CD4-positive, alpha-beta T cell (primary cell): ENCODE measurements at regions not wholly inside any gene's neighbourhood (a gene's known extent, or its start where the extent isn't known, plus 50 kb on each side); places are given as distances from the start of the nearest gene placed in this dataset.

Experiments used
- ATAC-seq: fragments of 200-7000 bp; cut with Tn5 transposase; one replicate; pipeline ENCODE4 v1.10.0; 2022; ENCODE audit warnings: mild to moderate bottlenecking; ENCODE audit not compliant: poor library complexity
- CTCF ChIA-PET: fragments of 350-600 bp; sonication (Branson Sonifier 250); formaldehyde crosslinking; loops from one replicate; lab custom pipeline; 2021; ENCODE audit warnings: antibody characterized with exemption, inconsistent platforms; lab: Charles Lee
- POLR2A ChIA-PET: fragments of 350-600 bp; sonication (Branson Sonifier 250); formaldehyde crosslinking; loops from one replicate; lab custom pipeline; 2021; ENCODE audit warnings: antibody characterized with exemption, inconsistent platforms; lab: Charles Lee
- DNase-seq, 14 experiments: peaks; one replicate each; pipeline ENCODE4 v3.0.0-alpha.2; 2013 to 2020; ENCODE audit warnings: mixed read lengths in 2 of 14
- H3K27ac ChIP-seq, 2 donors: one replicate each; pipeline versions ENCODE4 v1.5.1 to v1.7.0; 2013; ENCODE audit warnings: low read length in 2 of 2, low read depth in 1 of 2, mild to moderate bottlenecking in 1 of 2
- H3K27me3 ChIP-seq, 2 experiments: 1 replicate in 1 of 2; 2 replicates in 1 of 2; pipeline versions ENCODE4 v1.6.1 to v1.7.0; 2013; ENCODE audit warnings: low read length in 2 of 2, control low read depth in 1 of 2, mild to moderate bottlenecking in 1 of 2, moderate library complexity in 1 of 2; ENCODE audit not compliant: insufficient read depth in 2 of 2, control insufficient read depth in 1 of 2
- H3K36me3 ChIP-seq: one replicate; pipeline ENCODE4 v1.6.1; 2013; ENCODE audit warnings: low read length, control low read depth; ENCODE audit not compliant: insufficient read depth
- H3K4me1 ChIP-seq: one replicate; pipeline ENCODE4 v1.6.1; 2013; ENCODE audit warnings: low read length, control low read depth; ENCODE audit not compliant: insufficient read depth
- H3K4me3 ChIP-seq: one replicate; pipeline ENCODE4 v1.5.1; 2013; ENCODE audit warnings: mild to moderate bottlenecking, low read length, moderate library complexity
- H3K9me3 ChIP-seq, 2 experiments: 1 replicate in 1 of 2; 2 replicates in 1 of 2; pipeline versions ENCODE4 v1.6.1 to v1.7.0; 2013; ENCODE audit warnings: low read length in 2 of 2, mild to moderate bottlenecking in 2 of 2, control low read depth in 1 of 2, moderate library complexity in 1 of 2; ENCODE audit not compliant: control insufficient read depth in 1 of 2, insufficient read depth in 1 of 2
- H3K27ac Mint-ChIP-seq: one replicate; pipeline ENCODE4 v1.8.0; 2020; ENCODE audit warnings: mixed read lengths
- H3K27me3 Mint-ChIP-seq: one replicate; pipeline ENCODE4 v1.8.0; 2021; ENCODE audit warnings: mixed read lengths
- H3K36me3 Mint-ChIP-seq: one replicate; pipeline ENCODE4 v1.8.0; 2021; ENCODE audit warnings: low read depth, mixed read lengths
- H3K4me1 Mint-ChIP-seq: one replicate; pipeline ENCODE4 v1.8.0; 2021; ENCODE audit warnings: low read depth, mixed read lengths
- H3K4me3 Mint-ChIP-seq: one replicate; pipeline ENCODE4 v1.8.0; 2020; ENCODE audit warnings: mild to moderate bottlenecking, mixed read lengths
- H3K9me3 Mint-ChIP-seq: one replicate; pipeline ENCODE4 v1.8.0; 2020; ENCODE audit warnings: mixed read lengths
- CTCF ChIP-seq: fragments of 200-600 bp; IDR thresholded peaks from one replicate; pipeline ENCODE4 v1.8.0; 2022; ENCODE audit warnings: antibody characterized with exemption, mild to moderate bottlenecking
- intact Hi-C, 2 experiments: fragments of 100-400 bp; cut with DNase I in 1 of 2; cut with micrococcal nuclease in 1 of 2; formaldehyde crosslinking; loops; one replicate each; pipeline versions ENCODE4 v1.15.1 to v1.9.0; 2023 to 2025; cut with DNase I, micrococcal nuclease

DNA sequence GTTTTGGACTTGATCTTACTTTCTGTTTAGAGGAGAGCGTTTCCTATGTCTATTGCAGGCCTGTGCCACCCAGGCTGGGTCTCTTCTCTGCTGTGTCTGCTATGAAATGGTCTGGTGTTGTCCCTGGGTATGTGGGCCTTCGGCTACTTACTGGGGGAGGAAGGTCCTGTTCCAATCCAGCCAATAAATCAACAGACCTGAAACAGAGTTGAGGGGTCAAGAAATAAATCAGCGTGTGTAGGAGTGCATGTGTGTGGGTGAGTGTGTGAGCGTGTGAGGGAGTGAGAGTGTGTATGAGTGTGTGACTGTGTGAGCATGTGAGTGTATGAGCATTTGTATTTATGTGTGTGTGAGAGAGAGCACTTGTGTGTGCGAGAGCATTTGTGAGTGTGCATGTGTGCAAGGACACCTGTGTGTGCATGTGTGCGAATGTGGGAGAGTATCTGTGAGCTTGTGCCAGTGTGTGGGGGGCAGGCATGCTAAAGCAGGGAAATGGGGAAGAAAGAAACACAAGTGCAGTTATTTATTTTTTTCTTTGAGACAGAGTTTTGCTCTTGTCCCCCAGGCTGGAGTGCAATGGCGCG, 86.3 kb upstream of the PMEPA1 start:
- CTCF ChIA-PET = no interaction called here
- Mint-ChIP-seq H3K9me3 (no peaks in the 10 kb centered on the region), H3K4me1 (no peaks in the 10 kb centered on the region), H3K27ac (no peak overlapping the region), H3K36me3 (no peaks in the 10 kb centered on the region), H3K4me3 (no peak overlapping the region), H3K27me3 (no peaks in the 10 kb centered on the region)
- TF ChIP-seq CTCF = no peak
- Histone ChIP-seq H3K4me1 (no peaks in the 10 kb centered on the region), H3K36me3 (no peaks in the 10 kb centered on the region), H3K27me3 (no peaks in the 10 kb centered on the region), H3K4me3 (no peak overlapping the region), H3K9me3 (no peaks in the 10 kb centered on the region), H3K27ac (no peak overlapping the region)
- POLR2A ChIA-PET = no interaction called here
- DNase-seq (no peak), ATAC-seq (no peak)
- intact Hi-C loops = no loop called here

DNA sequence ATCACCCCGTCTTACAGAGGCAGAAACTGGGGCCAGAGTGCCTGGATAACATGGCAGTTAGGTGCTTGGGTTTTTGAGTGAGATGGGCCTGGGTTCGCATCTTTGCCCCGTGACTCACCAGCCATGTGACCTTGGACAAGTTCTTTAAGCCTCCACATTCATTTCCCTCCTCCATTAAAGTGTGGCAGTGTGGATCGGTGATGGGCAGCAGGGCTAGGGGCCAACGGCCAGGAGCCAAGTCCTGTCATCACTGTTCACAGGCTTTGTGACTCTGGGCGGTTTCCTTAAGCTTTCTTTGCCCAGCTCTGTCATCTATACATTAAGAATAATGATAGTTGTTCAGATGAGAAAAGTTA, 85.5 kb upstream of the PMEPA1 start:
- no peak for ATAC-seq
- Histone ChIP-seq H3K27ac (no peak overlapping the region), H3K27me3 (no peaks in the 10 kb centered on the region), H3K36me3 (no peaks in the 10 kb centered on the region), H3K4me1 (no peaks in the 10 kb centered on the region), H3K4me3 (no peak overlapping the region), H3K9me3 (no peaks in the 10 kb centered on the region)
- no peaks in the 10 kb centered on the region for H3K4me1 Mint-ChIP-seq
- no peak for DNase-seq
- ChIA-PET CTCF (no interaction called here), POLR2A (no interaction called here)
- H3K9me3 Mint-ChIP-seq = no peaks in the 10 kb centered on the region
- no peak overlapping the region for H3K27ac Mint-ChIP-seq
- TF ChIP-seq CTCF = no peak
- H3K4me3 Mint-ChIP-seq = no peak overlapping the region
- H3K27me3 Mint-ChIP-seq = no peaks in the 10 kb centered on the region
- H3K36me3 Mint-ChIP-seq = no peaks in the 10 kb centered on the region
- intact Hi-C loops = no loop called here

- H3K4me3 Mint-ChIP-seq = no peak overlapping the region
- H3K27me3 ChIP-seq = no peaks in the 10 kb centered on the region
- POLR2A ChIA-PET = no interaction called here
- ATAC-seq = no peak
- no peaks in the 10 kb centered on the region for H3K4me1 Mint-ChIP-seq
- no peaks in the 10 kb centered on the region for H3K4me1 ChIP-seq
- H3K27ac ChIP-seq = no peak overlapping the region
- DNase-seq = no peak
- H3K4me3 ChIP-seq = no peak overlapping the region
- CTCF ChIA-PET = no interaction called here
- no peaks in the 10 kb centered on the region for H3K27me3 Mint-ChIP-seq
- TF ChIP-seq CTCF = no peak
- no peaks in the 10 kb centered on the region for H3K9me3 Mint-ChIP-seq
- no peaks in the 10 kb centered on the region for H3K36me3 ChIP-seq
- no peak overlapping the region for H3K27ac Mint-ChIP-seq
- H3K36me3 Mint-ChIP-seq = no peaks in the 10 kb centered on the region
- H3K9me3 ChIP-seq = no peaks in the 10 kb centered on the region
- intact Hi-C loops = no loop called here
Measured at GRCh38 chr20:57794600-57795341, 85.0 kb upstream of the PMEPA1 start.
